ENCODE measurements at regions not wholly inside any gene's neighbourhood (a gene's known extent, or its start where the extent isn't known, plus 50 kb on each side); places are given as distances from the start of the nearest gene placed in this dataset.

DNA sequence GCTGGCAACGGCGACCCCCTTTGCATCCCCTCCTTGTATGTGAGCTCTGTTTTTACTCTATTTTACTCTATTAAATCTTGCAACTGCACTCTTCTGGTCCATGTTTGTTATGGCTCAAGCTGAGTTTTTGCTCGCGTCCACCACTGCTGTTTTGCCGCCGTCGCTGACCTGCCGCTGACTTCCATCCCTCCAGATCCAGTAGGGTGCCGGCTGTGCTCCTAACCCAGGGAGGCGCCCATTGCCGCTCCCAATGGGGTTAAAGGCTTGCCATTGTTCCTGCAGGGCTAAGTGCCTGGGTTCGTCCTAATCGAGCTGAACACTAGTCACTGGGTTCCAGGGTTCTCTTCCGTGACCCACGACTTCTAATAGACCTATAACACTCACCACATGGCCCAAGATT, 2704.4 kb downstream of the PCDH9 start:
- DNase-seq (no peak), FAIRE-seq (no peak)
- WGBS, 3 donors: 90 to 94% (median 90%) methylated on average over 15 of the region's 15 CpGs
- H3K27me3 ChIP-seq (ENCODE audit: control insufficient read depth in 3 of 3, insufficient read depth in 3 of 3, low read length in 3 of 3): no peaks in the 10 kb centered on the region
- H3K27ac ChIP-seq (ENCODE audit: low read depth in 1 of 3, low read length in 2 of 3): no peak overlapping the region
- H3K9me3 ChIP-seq (ENCODE audit: control insufficient read depth in 2 of 2, insufficient read depth in 1 of 2, low read depth in 1 of 2, low read length in 1 of 2): peaks cover 1 to 6% of the 10 kb centered on the region in 2 donors
- H3K4me3 ChIP-seq (ENCODE audit: low read depth in 1 of 3, low read length in 3 of 3): no peak overlapping the region
- H3K36me3 ChIP-seq (ENCODE audit: control insufficient read depth in 3 of 3, insufficient read depth in 2 of 3, low read depth in 1 of 3, low read length in 3 of 3): no peaks in the 10 kb centered on the region
- H3K4me1 ChIP-seq (ENCODE audit: control insufficient read depth in 3 of 3, insufficient read depth in 2 of 3, low read depth in 1 of 3, low read length in 2 of 3): no peaks in the 10 kb centered on the region

DNA sequence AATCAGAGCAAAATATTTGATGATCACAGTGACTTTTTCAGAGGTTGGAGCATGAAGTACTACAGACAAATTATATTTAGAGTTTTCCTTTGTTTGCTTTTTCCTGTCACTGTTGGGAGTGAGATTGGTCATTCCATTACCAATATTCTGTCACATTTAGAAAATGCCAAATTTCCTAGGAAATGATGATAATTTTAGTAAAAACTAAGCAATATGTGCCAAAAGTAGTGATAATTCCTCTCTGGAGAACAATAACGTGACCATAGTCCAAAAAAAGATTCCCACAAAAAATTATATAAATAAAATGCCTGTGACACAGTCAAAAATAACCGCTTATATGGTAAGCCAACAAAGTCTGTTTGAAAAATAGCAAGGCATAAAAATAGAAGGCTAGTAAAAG, 2719.4 kb downstream of the PCDH9 start:
- no peak for DNase-seq
- Histone ChIP-seq H3K9me3 (ENCODE audit: control insufficient read depth in 2 of 2, insufficient read depth in 1 of 2, low read depth in 1 of 2, low read length in 1 of 2) (no peaks in the 10 kb centered on the region), H3K4me1 (ENCODE audit: control insufficient read depth in 3 of 3, insufficient read depth in 2 of 3, low read depth in 1 of 3, low read length in 2 of 3) (no peaks in the 10 kb centered on the region), H3K36me3 (ENCODE audit: control insufficient read depth in 3 of 3, insufficient read depth in 2 of 3, low read depth in 1 of 3, low read length in 3 of 3) (no peaks in the 10 kb centered on the region), H3K27ac (ENCODE audit: low read depth in 1 of 3, low read length in 2 of 3) (no peak overlapping the region), H3K27me3 (ENCODE audit: control insufficient read depth in 3 of 3, insufficient read depth in 3 of 3, low read length in 3 of 3) (no peaks in the 10 kb centered on the region), H3K4me3 (ENCODE audit: low read depth in 1 of 3, low read length in 3 of 3) (no peak overlapping the region)
- WGBS, 3 donors: 64 to 73% (median 65%) methylated on average over 2 of the region's 2 CpGs
- FAIRE-seq: no peak

DNA sequence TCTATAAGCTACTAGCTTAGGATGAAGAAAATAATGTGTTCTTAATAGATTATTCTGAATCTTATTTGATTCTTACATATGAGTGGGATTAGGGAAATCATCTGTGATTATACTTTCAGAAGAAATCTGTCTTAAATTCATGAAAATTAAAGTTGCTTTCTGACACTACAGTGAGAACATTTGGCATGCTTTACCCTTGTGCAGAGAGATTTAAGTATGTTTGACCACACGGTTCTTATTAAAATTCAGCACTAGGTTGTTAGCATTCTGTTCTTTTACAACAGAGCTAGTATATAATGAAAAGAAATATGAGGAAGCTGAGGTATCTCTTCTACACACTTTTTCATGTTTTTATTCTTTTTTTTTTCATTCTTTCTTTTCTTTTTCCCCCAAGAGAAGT, 2723.9 kb downstream of the PCDH9 start:
- Histone ChIP-seq H3K27ac (ENCODE audit: low read depth in 1 of 3, low read length in 2 of 3) (no peak overlapping the region), H3K9me3 (ENCODE audit: control insufficient read depth in 2 of 2, insufficient read depth in 1 of 2, low read depth in 1 of 2, low read length in 1 of 2) (no peaks in the 10 kb centered on the region), H3K4me3 (ENCODE audit: low read depth in 1 of 3, low read length in 3 of 3) (no peak overlapping the region), H3K27me3 (ENCODE audit: control insufficient read depth in 3 of 3, insufficient read depth in 3 of 3, low read length in 3 of 3) (no peaks in the 10 kb centered on the region), H3K4me1 (ENCODE audit: control insufficient read depth in 3 of 3, insufficient read depth in 2 of 3, low read depth in 1 of 3, low read length in 2 of 3) (no peaks in the 10 kb centered on the region), H3K36me3 (ENCODE audit: control insufficient read depth in 3 of 3, insufficient read depth in 2 of 3, low read depth in 1 of 3, low read length in 3 of 3) (no peaks in the 10 kb centered on the region)
- FAIRE-seq (no peak), DNase-seq (no peak)
- 65 to 87% (median 75%) methylated on average over 1 of the region's 1 CpG for WGBS, 3 donors

DNA sequence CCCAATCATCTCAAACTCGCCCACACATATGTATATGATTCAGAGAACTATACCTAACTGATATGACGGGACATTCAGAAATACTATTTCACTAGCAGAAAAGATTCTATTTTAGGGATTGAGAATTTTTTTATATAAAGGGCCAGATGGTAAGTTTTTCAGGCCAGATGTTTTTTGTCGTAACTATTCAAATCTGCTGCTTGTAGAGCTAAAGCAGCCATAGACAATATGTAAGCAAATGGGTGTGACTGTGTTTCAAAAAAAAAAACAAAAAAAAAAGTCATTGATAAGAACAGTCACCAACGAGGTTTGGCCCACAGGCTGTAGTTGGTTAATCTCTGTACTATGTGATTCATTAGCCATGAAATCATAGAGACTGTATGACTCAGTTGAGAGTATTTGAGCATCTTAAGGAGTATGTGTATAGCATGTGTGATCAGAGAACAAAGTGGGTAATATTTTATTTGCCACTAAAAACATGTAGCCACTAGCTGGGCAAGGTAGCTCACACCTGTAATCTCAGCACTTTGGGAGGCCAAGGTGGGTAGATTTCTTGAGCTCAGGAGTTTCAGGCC, 2724.7 kb downstream of the PCDH9 start:
- no peak for FAIRE-seq
- WGBS, 3 donors: 59 to 68% (median 65%) methylated on average over 4 of the region's 4 CpGs

DNA sequence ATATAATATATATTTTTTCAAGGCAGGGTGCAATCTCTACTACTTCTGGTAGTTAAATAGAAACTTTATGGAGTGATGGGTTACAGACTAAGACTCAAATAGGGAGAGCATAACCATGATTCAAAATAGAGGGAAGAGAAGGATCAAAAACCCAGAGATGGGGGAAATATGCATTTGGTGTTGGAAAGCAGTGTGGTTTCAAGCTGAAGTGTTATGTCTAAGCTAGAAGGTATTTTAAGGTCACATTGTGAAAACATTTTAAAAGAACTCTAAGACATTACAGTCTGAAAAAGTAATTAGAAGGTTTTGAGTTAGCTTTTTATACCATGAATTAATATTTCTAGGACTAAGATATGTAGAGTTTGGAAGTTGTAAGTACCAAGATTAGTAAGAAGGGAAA, 2741.4 kb downstream of the PCDH9 start:
- no peak overlapping the region for H3K27ac ChIP-seq (ENCODE audit: low read depth in 1 of 3, low read length in 2 of 3)
- no peak overlapping the region for H3K4me3 ChIP-seq (ENCODE audit: low read depth in 1 of 3, low read length in 3 of 3)
- H3K9me3 ChIP-seq (ENCODE audit: control insufficient read depth in 2 of 2, insufficient read depth in 1 of 2, low read depth in 1 of 2, low read length in 1 of 2): no peaks in the 10 kb centered on the region
- FAIRE-seq: no peak
- DNase-seq: no peak
- no peaks in the 10 kb centered on the region for H3K4me1 ChIP-seq (ENCODE audit: control insufficient read depth in 3 of 3, insufficient read depth in 2 of 3, low read depth in 1 of 3, low read length in 2 of 3)
- H3K36me3 ChIP-seq (ENCODE audit: control insufficient read depth in 3 of 3, insufficient read depth in 2 of 3, low read depth in 1 of 3, low read length in 3 of 3): no peaks in the 10 kb centered on the region
- H3K27me3 ChIP-seq (ENCODE audit: control insufficient read depth in 3 of 3, insufficient read depth in 3 of 3, low read length in 3 of 3): no peaks in the 10 kb centered on the region

More for the DNA sequence above, 2724.7 kb downstream of the PCDH9 start:
- no peaks in the 10 kb centered on the region for H3K27me3 ChIP-seq (ENCODE audit: control insufficient read depth in 3 of 3, insufficient read depth in 3 of 3, low read length in 3 of 3)
- no peaks in the 10 kb centered on the region for H3K4me1 ChIP-seq (ENCODE audit: control insufficient read depth in 3 of 3, insufficient read depth in 2 of 3, low read depth in 1 of 3, low read length in 2 of 3)
- no peak for DNase-seq
- no peaks in the 10 kb centered on the region for H3K9me3 ChIP-seq (ENCODE audit: control insufficient read depth in 2 of 2, insufficient read depth in 1 of 2, low read depth in 1 of 2, low read length in 1 of 2)
- no peak overlapping the region for H3K27ac ChIP-seq (ENCODE audit: low read depth in 1 of 3, low read length in 2 of 3)
- no peaks in the 10 kb centered on the region for H3K36me3 ChIP-seq (ENCODE audit: control insufficient read depth in 3 of 3, insufficient read depth in 2 of 3, low read depth in 1 of 3, low read length in 3 of 3)
- H3K4me3 ChIP-seq (ENCODE audit: low read depth in 1 of 3, low read length in 3 of 3): no peak overlapping the region

DNA sequence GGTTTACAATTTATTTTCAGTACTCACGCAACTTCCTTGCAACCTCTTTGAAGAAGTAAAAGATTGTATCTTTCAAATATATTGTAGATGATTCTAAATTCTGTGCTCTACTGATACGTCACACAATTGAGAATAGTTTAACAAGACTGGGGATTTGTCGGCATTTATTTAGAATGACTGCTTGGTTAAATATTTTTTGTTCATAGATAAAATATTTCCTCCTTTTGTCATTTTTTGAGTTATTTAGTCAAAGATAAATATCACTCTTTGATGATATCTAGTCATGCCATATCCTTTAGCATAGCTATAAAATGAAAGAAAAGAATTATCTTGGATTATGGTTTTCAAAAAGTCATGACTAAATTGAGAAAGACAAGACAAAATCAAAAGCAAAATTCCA, 2747.8 kb downstream of the PCDH9 start:
- Histone ChIP-seq H3K36me3 (ENCODE audit: control insufficient read depth in 3 of 3, insufficient read depth in 2 of 3, low read depth in 1 of 3, low read length in 3 of 3) (no peaks in the 10 kb centered on the region), H3K27ac (ENCODE audit: low read depth in 1 of 3, low read length in 2 of 3) (no peak overlapping the region), H3K4me3 (ENCODE audit: low read depth in 1 of 3, low read length in 3 of 3) (no peak overlapping the region), H3K9me3 (ENCODE audit: control insufficient read depth in 2 of 2, insufficient read depth in 1 of 2, low read depth in 1 of 2, low read length in 1 of 2) (no peaks in the 10 kb centered on the region), H3K27me3 (ENCODE audit: control insufficient read depth in 3 of 3, insufficient read depth in 3 of 3, low read length in 3 of 3) (no peaks in the 10 kb centered on the region), H3K4me1 (ENCODE audit: control insufficient read depth in 3 of 3, insufficient read depth in 2 of 3, low read depth in 1 of 3, low read length in 2 of 3) (no peaks in the 10 kb centered on the region)
- DNase-seq (no peak), FAIRE-seq (no peak)
- 89 to 90% (median 89%) methylated on average over 3 of the region's 3 CpGs for WGBS, 3 donors

DNA sequence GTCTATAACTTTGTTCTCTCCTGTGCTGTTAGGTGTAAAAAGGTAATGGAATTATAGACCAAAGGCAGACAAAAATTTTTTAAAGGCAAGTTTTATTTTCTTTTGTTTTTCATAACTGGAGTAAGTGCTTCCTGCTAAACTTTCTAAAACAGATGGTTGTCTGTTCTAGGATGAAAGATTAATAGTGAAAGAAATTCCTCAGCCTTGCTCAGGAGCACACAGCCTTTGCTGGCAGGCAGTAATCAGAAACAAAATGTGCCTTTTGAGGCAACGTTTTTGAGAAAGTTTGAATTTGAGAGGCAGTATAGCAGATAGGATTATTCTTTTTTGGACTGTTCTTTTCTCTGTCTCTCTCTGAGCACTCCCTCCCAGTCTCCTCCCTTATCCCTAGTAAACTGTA, 2749.5 kb downstream of the PCDH9 start:
- Histone ChIP-seq H3K27ac (ENCODE audit: low read depth in 1 of 3, low read length in 2 of 3) (no peak overlapping the region), H3K9me3 (ENCODE audit: control insufficient read depth in 2 of 2, insufficient read depth in 1 of 2, low read depth in 1 of 2, low read length in 1 of 2) (peaks cover 0 to 8% of the 10 kb centered on the region in 2 donors), H3K4me3 (ENCODE audit: low read depth in 1 of 3, low read length in 3 of 3) (no peak overlapping the region), H3K27me3 (ENCODE audit: control insufficient read depth in 3 of 3, insufficient read depth in 3 of 3, low read length in 3 of 3) (no peaks in the 10 kb centered on the region), H3K36me3 (ENCODE audit: control insufficient read depth in 3 of 3, insufficient read depth in 2 of 3, low read depth in 1 of 3, low read length in 3 of 3) (no peaks in the 10 kb centered on the region), H3K4me1 (ENCODE audit: control insufficient read depth in 3 of 3, insufficient read depth in 2 of 3, low read depth in 1 of 3, low read length in 2 of 3) (no peaks in the 10 kb centered on the region)
- FAIRE-seq: no peak
- 10 to 19% (median 13%) methylated on average over 1 of the region's 1 CpG for WGBS, 3 donors
- DNase-seq: no peak

DNA sequence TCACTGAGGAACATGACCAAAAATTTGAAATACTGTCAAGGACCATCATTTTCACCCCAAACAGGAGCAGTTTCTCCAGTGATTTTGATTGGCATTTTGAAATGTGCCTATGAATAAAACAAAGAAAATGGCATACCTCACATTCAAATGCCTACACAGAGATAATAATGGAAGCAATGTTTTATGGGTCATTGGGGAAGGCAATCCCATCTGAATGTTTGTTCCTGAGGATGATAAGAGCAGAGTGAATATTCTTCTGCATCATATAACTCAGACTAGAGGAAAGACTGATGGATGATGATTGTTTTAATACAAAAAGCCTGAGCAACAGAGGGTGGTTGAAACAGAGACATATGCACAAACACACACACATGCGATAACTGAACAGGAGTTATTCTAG, 2749.9 kb downstream of the PCDH9 start:
- WGBS, 3 donors: 73 to 88% (median 85%) methylated on average over 1 of the region's 1 CpG

DNA sequence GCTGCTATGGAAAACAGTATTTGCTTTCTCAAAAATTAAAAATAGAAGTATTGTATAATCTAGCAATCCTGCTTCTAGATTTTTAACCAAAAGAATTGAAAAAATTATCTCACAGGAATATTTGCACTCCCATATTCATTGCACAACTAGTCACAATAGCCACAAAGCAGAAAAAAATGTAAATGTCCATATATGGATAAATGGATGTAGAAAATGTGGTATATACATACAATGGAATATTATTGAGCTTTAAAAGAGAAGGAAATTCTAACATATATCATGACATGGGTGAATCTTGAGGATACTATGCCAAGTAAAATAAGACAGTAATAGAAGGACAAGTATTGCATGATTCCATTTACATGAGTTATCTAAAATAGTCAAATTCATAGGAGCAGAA, 2753.0 kb downstream of the PCDH9 start:
- H3K9me3 ChIP-seq (ENCODE audit: control insufficient read depth in 2 of 2, insufficient read depth in 1 of 2, low read depth in 1 of 2, low read length in 1 of 2): peaks cover 0 to 9% of the 10 kb centered on the region in 2 donors
- FAIRE-seq (no peak), DNase-seq (no peak)
- no peaks in the 10 kb centered on the region for H3K36me3 ChIP-seq (ENCODE audit: control insufficient read depth in 3 of 3, insufficient read depth in 2 of 3, low read depth in 1 of 3, low read length in 3 of 3)
- H3K4me3 ChIP-seq (ENCODE audit: low read depth in 1 of 3, low read length in 3 of 3): no peak overlapping the region
- no peaks in the 10 kb centered on the region for H3K4me1 ChIP-seq (ENCODE audit: control insufficient read depth in 3 of 3, insufficient read depth in 2 of 3, low read depth in 1 of 3, low read length in 2 of 3)
- H3K27ac ChIP-seq (ENCODE audit: low read depth in 1 of 3, low read length in 2 of 3): no peak overlapping the region
- H3K27me3 ChIP-seq (ENCODE audit: control insufficient read depth in 3 of 3, insufficient read depth in 3 of 3, low read length in 3 of 3): no peaks in the 10 kb centered on the region

More for the DNA sequence above, 2749.9 kb downstream of the PCDH9 start:
- FAIRE-seq (no peak), DNase-seq (no peak)
- Histone ChIP-seq H3K36me3 (ENCODE audit: control insufficient read depth in 3 of 3, insufficient read depth in 2 of 3, low read depth in 1 of 3, low read length in 3 of 3) (no peaks in the 10 kb centered on the region), H3K27me3 (ENCODE audit: control insufficient read depth in 3 of 3, insufficient read depth in 3 of 3, low read length in 3 of 3) (no peaks in the 10 kb centered on the region), H3K4me1 (ENCODE audit: control insufficient read depth in 3 of 3, insufficient read depth in 2 of 3, low read depth in 1 of 3, low read length in 2 of 3) (no peaks in the 10 kb centered on the region), H3K4me3 (ENCODE audit: low read depth in 1 of 3, low read length in 3 of 3) (no peak overlapping the region), H3K27ac (ENCODE audit: low read depth in 1 of 3, low read length in 2 of 3) (no peak overlapping the region), H3K9me3 (ENCODE audit: control insufficient read depth in 2 of 2, insufficient read depth in 1 of 2, low read depth in 1 of 2, low read length in 1 of 2) (peaks cover 0 to 9% of the 10 kb centered on the region in 2 donors)
